ENCODE measurements at regions not wholly inside any gene's neighbourhood (a gene's known extent, or its start where the extent isn't known, plus 50 kb on each side); places are given as distances from the start of the nearest gene placed in this dataset.

DNA sequence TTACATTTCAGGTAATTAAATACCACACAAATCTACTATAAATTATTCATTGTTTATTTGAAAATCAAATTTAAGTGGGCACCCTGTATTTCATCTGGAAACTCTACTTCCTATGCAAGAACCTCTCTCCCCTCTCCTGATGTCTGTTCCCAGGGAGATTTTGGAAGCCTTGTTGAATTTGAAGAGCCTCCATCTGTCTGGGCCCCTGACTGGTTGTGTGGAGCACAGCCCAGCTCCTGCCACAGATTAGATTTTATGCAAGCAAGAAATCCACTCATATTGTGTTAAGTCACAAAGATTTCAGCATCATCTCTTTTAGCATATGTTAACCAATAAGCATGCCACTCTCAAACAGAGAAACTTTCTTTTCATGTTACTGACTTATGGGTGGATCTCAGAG is 451.2 kb downstream of the TFAP2B start:
- Histone ChIP-seq H3K27ac (ENCODE audit: extremely low read length, insufficient read depth, low read length) (no peak overlapping the region), H3K9me3 (ENCODE audit: low read length) (no peaks in the 10 kb centered on the region), H3K79me2 (ENCODE audit: insufficient read depth, low read length) (no peaks in the 10 kb centered on the region), H2AFZ (ENCODE audit: low read length) (no peak overlapping the region), H3K9ac (ENCODE audit: insufficient read depth, low read depth, low read length) (no peak overlapping the region), H3K27me3 (ENCODE audit: control insufficient read depth in 1 of 2, insufficient read depth in 2 of 2, low read length in 2 of 2) (no peaks in the 10 kb centered on the region), H3K36me3 (replicated peaks in 1 of 2; ENCODE audit: control insufficient read depth in 1 of 2, insufficient read depth in 2 of 2, low read length in 2 of 2) (no peaks in the 10 kb centered on the region), H3K4me2 (ENCODE audit: low read depth, low read length) (no peak overlapping the region), H3K4me1 (ENCODE audit: insufficient read depth, low read length) (no peaks in the 10 kb centered on the region), H3K4me3 (replicated peaks in 1 of 3; ENCODE audit: insufficient read depth in 1 of 3, low read depth in 2 of 3, low read length in 3 of 3) (no peak overlapping the region), H4K20me1 (ENCODE audit: insufficient read depth, low read length) (no peaks in the 10 kb centered on the region)
- intact Hi-C loops (cut with micrococcal nuclease; ENCODE audit: unreplicated experiment) (loop anchor here (2.0 kb wide), 1 partner anchor 71 kb away; no protein-coding TSS in a partner anchor), in situ Hi-C loops (cut with HindIII; ENCODE audit: extremely low pct_ligation_motif_present, low pct_unique_long_range_greater_than_20kb) (no loop called here)
- ATAC-seq = no peak
- BruUV-seq (replicated peaks) = no TSS peak
- TF ChIP-seq HNRNPUL1 (IDR thresholded peaks at IDR 0.05; ENCODE audit: low read depth, low read length) (no peak), TBP (CRISPR knock-in tag; IDR thresholded peaks at IDR 0.05) (no peak), ZNF329 (CRISPR knock-in tag; IDR thresholded peaks at IDR 0.05; ENCODE audit: low read depth) (no peak)
- FAIRE-seq = no peak
- no peak for DNase-seq (ENCODE audit: low spot score)
- POLR2A ChIA-PET = no interaction called here
- CTCF ChIA-PET (ENCODE audit: low intra/inter-chr PET ratio, low total read pairs) = no interaction called here

DNA sequence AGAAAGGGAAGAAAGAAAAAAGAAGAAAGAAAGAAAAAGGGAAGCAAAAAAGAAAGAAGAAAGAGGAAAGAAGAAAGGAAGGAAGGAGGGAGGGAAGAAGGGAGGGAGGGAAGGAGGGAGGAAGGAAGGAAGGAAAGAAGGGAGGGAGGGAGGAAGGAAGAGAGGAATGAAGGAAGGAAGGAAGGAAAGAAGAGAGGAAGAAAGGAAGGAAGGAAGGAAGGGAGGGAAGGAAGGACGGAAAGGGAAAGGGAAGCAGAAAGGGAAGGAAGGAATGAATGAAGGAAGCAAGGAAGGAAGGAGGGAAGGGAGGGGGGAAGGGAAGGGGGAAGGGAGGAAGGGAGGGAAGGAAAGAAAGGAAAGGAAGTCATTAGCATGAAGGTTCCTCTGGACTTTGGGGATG is 452.9 kb downstream of the TFAP2B start:
- Histone ChIP-seq H3K79me2 (ENCODE audit: insufficient read depth, low read length) (no peaks in the 10 kb centered on the region), H3K4me3 (replicated peaks in 1 of 3; ENCODE audit: insufficient read depth in 1 of 3, low read depth in 2 of 3, low read length in 3 of 3) (no peak overlapping the region), H3K9me3 (ENCODE audit: low read length) (no peaks in the 10 kb centered on the region), H3K36me3 (replicated peaks in 1 of 2; ENCODE audit: control insufficient read depth in 1 of 2, insufficient read depth in 2 of 2, low read length in 2 of 2) (no peaks in the 10 kb centered on the region), H3K27ac (ENCODE audit: extremely low read length, insufficient read depth, low read length) (no peak overlapping the region), H2AFZ (ENCODE audit: low read length) (no peak overlapping the region), H3K4me2 (ENCODE audit: low read depth, low read length) (no peak overlapping the region), H4K20me1 (ENCODE audit: insufficient read depth, low read length) (no peaks in the 10 kb centered on the region), H3K27me3 (ENCODE audit: control insufficient read depth in 1 of 2, insufficient read depth in 2 of 2, low read length in 2 of 2) (no peaks in the 10 kb centered on the region), H3K4me1 (ENCODE audit: insufficient read depth, low read length) (no peaks in the 10 kb centered on the region), H3K9ac (ENCODE audit: insufficient read depth, low read depth, low read length) (no peak overlapping the region)
- in situ Hi-C loops (cut with HindIII; ENCODE audit: extremely low pct_ligation_motif_present, low pct_unique_long_range_greater_than_20kb) (no loop called here), intact Hi-C loops (cut with micrococcal nuclease; ENCODE audit: unreplicated experiment) (loop anchor here (2.0 kb wide), 1 partner anchor 73 kb away; no protein-coding TSS in a partner anchor)
- CTCF ChIA-PET (ENCODE audit: low intra/inter-chr PET ratio, low total read pairs) = no interaction called here
- no peak for FAIRE-seq
- BruUV-seq (replicated peaks) = no TSS peak
- no peak for ATAC-seq
- DNase-seq (ENCODE audit: low spot score) = no peak
- WGBS (ENCODE audit: low lambda C conversion rate) = 29% methylated on average over 1 of the region's 1 CpG
- POLR2A ChIA-PET = no interaction called here
- TF ChIP-seq ATF1 (CRISPR knock-in tag; IDR thresholded peaks at IDR 0.05) (no peak), XRCC5 (optimal IDR thresholded peaks at IDR 0.05; ENCODE audit: low read length) (no peak), ZNF746 (CRISPR knock-in tag; IDR thresholded peaks at IDR 0.05) (no peak), KDM1A (CRISPR knock-in tag; IDR thresholded peaks at IDR 0.05) (no peak), ZNF558 (CRISPR knock-in tag; IDR thresholded peaks at IDR 0.05; ENCODE audit: borderline replicate concordance) (no peak), FOXA1 (IDR thresholded peaks at IDR 0.05) (0 out of 2 replicates have a peak, but pooled peaks have one; percentile 6), FOXA1 (CRISPR knock-in tag; IDR thresholded peaks at IDR 0.05) (no peak), CBX5 (CRISPR knock-in tag; IDR thresholded peaks at IDR 0.05; ENCODE audit: borderline replicate concordance) (no peak), ELF1 (CRISPR knock-in tag; IDR thresholded peaks at IDR 0.05) (no peak), HNF4G (IDR thresholded peaks at IDR 0.05; ENCODE audit: borderline replicate concordance, low read depth, low read length) (no peak), HNF4G (CRISPR knock-in tag; IDR thresholded peaks at IDR 0.05; ENCODE audit: borderline replicate concordance, low read depth) (no peak), PTBP1 (IDR thresholded peaks at IDR 0.05; ENCODE audit: low read depth, low read length, poor library complexity, severe bottlenecking) (no peak), ZBTB38 (CRISPR knock-in tag; IDR thresholded peaks at IDR 0.05) (no peak), ZNF234 (CRISPR knock-in tag; conservative IDR thresholded peaks at IDR 0.05) (no peak)
- TF ChIP-seq, protein P1, sequence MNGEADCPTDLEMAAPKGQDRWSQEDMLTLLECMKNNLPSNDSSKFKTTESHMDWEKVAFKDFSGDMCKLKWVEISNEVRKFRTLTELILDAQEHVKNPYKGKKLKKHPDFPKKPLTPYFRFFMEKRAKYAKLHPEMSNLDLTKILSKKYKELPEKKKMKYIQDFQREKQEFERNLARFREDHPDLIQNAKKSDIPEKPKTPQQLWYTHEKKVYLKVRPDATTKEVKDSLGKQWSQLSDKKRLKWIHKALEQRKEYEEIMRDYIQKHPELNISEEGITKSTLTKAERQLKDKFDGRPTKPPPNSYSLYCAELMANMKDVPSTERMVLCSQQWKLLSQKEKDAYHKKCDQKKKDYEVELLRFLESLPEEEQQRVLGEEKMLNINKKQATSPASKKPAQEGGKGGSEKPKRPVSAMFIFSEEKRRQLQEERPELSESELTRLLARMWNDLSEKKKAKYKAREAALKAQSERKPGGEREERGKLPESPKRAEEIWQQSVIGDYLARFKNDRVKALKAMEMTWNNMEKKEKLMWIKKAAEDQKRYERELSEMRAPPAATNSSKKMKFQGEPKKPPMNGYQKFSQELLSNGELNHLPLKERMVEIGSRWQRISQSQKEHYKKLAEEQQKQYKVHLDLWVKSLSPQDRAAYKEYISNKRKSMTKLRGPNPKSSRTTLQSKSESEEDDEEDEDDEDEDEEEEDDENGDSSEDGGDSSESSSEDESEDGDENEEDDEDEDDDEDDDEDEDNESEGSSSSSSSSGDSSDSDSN (CRISPR knock-in tag; IDR thresholded peaks at IDR 0.05) = no peak
- TF ChIP-seq, protein P2, sequence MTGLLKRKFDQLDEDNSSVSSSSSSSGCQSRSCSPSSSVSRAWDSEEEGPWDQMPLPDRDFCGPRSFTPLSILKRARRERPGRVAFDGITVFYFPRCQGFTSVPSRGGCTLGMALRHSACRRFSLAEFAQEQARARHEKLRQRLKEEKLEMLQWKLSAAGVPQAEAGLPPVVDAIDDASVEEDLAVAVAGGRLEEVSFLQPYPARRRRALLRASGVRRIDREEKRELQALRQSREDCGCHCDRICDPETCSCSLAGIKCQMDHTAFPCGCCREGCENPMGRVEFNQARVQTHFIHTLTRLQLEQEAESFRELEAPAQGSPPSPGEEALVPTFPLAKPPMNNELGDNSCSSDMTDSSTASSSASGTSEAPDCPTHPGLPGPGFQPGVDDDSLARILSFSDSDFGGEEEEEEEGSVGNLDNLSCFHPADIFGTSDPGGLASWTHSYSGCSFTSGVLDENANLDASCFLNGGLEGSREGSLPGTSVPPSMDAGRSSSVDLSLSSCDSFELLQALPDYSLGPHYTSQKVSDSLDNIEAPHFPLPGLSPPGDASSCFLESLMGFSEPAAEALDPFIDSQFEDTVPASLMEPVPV (CRISPR knock-in tag; IDR thresholded peaks at IDR 0.05) = no peak
